GM19452 (cell line): ENCODE measurements at regions not wholly inside any gene's neighbourhood (a gene's known extent, or its start where the extent isn't known, plus 50 kb on each side); places are given as distances from the start of the nearest gene placed in this dataset.

Experiments
- ATAC-seq: cut with Tn5 transposase; IDR thresholded peaks from one replicate; pipeline ENCODE4 v1.9.1; 2021; ENCODE audit not compliant: unreplicated experiment

DNA sequence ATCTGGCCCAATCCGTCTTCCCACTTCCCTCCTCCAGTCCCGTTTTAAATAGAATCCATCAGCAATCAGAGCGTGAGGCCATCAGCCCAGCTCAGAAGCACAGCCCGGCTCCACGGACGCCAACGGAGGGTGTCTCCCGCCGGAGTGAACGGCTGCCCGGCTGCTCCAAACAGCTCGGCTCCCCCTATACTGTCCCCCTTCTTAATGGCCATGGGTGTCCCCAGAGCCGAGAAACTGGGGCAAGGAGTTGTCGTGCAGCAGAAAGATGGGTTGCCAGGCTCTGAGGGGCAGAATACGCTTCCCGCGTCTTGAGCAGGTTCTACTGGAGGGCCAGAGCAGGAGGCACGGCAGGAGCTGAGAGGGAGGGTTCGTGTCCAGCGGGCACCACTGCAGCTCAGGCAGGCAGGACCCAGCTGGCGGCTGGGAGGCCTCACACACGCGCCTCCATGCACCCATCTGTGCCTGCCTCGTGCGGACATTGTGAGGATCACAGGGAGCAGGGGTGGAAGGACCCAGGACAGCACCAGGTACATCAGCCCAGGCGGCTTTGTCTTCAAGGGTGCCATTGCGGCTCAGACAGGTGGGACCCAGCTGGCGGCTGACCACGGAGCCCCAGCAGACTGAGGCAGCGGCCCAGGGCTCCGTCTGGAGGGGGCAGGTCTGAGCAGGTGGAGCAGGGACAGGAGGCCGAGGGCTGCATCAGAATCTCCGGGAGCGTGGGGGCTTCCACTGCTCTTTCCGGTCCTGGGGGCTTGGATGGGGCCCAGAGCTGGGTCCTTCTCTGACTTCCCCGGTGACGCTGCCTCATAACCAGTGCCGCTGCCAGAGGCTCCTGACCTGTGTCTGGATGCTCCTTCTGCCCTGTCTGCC lies 882.7 kb downstream of the BRD1 start:
- ATAC-seq, result no peak

DNA sequence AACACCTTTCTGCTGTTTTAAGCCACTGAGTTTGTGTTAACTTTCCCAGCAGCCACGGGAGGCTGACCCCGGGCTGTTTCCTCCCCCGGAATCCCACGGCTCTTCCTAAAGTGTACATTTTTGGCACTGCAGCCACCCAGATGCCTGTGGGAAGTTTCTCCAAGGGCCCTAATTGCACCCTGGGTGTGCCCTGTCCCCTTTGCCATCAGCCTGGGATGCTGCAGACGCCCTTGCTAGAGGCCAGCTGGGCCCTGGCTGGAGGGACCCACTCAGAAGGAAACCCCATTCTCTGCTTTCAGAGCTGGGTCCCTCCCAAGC lies 883.3 kb downstream of the BRD1 start:
- ATAC-seq, result no peak

DNA sequence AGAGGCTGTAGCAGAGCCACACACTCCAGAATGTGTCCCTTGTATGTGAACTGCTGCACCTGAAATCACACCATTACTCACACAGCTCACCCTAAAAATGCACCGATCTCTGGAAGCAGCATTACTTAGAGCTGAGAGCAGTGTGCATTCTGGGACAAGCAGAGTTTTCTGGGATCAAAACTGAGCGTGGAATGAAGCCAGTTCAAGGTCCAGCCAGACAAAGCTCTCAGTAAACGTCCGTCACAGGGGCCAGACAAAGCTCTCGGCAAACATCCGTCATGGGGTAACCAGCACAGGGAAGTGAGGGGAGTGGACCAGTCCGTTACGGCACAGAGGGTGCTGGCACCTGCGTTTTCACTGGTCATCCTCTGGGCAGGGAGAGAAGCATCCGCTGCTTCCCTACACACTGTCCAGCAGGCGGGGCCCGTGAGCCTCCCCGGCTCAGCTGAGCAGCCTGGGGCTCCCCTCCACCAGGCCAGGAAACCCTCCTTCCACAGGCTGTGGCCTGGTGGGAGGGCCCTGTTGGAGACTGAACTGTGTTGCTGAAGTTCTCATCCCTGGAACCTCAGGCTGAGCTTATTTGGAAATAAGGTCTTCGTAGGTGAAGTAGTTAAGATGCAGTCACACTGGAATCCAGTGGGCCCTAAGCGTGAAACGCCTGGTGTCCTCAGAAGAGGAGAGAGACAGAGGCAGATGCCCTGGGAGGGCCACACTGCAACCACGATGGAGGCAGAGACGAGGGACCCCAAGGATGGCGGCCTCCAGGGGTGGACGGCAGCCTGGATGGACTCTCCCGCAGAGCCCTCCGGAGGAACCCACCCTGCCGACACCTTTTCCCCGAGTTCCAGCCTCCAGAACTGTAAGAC lies 883.9 kb downstream of the BRD1 start:
- ATAC-seq, result no peak

DNA sequence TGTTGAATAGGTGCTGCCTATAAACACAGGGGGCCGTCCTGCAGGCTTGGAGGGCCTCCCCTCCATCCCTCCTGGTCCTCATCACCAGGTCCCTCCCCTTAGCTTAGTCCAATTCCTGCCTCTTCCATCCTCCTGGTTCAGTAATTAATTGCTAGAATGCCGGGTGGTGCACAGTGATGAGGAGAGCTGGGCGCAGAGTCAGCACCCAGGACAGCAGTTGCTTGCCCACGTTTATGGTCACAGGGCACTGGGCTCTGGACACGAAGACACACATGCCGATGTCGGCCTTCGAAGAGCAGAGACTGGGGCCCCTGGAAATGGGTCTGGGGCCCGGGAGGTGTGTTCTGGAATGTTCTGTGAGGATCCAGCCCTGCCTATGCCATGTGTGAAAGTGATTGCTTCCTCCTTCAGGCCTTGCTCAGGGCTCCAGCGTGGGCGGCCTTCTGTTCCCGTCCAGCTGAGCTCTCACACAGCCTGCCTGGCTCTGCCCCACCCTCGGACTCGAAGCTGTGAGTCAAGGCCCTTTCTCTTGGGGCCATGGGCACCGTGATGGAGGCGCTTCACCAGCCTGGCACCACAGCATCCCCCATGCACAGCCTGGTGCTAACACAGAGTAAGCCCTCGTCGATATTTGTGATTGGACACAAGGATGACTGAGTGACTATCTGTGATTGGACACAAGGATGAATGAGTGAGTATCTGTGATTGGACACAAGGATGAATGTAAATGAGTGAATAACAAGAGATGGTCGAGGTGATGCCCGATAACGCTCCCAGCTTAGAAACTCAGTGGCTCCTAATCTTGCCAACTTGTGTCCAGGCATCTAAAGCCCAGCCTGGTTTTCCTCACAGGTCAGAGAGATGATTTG lies 884.7 kb downstream of the BRD1 start:
- no peak for ATAC-seq

DNA sequence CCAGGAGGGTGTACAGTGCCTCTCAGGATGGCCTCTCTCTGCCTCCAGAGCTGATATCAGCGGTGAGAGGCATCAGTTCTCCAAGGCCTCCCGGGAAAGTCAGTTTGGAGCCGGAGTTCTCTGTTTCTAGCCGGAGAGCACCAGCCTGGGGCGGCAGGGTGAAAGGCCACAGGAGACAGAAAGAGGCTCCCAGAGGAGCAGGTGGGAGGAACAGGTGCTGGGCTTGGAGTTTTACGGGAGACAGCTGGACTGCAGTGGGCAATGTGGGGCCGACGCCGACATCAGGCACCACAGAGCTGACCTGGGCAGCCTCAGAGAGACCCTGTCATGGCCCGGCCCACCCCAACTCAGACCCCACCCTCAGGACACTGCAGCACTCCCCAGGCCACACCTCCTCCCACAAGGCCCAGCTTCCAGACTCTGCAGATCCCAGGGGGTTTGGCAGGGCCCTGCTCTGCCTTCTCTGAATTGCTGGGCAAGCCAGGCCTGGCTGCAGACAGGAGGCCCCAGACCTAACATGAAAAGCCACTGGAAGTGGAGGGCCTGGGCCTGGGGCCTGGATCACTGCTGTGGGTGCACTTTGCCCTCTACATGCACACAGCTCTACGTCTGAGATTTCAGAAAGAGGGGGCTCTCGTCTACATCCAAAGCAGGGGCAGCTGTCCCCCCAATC lies 885.6 kb downstream of the BRD1 start:
- ATAC-seq, result no peak

DNA sequence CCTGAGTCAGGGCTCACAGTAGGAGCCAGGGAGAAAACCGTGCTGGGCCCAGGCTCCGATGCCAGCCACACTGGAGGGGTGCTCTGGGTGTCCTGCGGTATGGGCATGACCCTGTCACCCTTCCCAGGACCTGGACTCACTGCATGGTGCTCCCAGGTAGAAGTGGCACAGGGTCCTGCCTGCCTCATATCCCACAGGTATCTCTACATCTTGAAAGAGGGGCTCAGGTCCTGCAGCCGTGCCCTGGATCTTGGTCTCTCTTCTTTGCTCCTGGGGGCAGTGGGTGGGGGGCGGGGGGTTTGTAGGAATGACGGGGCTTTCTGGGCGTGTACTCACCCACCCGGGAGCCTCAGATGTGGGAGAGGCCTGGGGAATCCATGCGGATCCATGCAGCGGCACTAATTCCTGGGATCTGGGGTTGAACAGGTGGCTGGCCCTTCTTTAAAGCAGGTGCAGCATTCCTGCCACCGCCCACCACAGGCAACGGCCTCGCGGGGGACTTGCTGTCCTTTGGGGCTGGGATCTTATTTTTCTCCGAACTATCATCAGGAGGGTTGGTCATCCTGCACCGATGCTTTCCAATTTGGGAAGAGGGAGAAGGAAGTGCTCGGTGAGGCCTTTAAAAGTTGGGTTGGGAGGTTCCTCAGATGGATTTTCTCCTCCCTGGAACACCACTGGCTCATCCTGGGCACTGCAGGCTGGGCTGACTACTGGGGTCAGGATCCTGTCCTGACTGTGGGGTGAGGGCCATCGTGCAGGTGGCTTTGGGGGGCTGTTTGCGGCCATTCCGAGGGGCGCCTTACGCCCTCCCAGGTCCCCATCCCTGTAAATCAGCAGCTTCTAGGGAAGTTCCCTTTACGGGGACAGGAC lies 886.4 kb downstream of the BRD1 start:
- no peak for ATAC-seq

DNA sequence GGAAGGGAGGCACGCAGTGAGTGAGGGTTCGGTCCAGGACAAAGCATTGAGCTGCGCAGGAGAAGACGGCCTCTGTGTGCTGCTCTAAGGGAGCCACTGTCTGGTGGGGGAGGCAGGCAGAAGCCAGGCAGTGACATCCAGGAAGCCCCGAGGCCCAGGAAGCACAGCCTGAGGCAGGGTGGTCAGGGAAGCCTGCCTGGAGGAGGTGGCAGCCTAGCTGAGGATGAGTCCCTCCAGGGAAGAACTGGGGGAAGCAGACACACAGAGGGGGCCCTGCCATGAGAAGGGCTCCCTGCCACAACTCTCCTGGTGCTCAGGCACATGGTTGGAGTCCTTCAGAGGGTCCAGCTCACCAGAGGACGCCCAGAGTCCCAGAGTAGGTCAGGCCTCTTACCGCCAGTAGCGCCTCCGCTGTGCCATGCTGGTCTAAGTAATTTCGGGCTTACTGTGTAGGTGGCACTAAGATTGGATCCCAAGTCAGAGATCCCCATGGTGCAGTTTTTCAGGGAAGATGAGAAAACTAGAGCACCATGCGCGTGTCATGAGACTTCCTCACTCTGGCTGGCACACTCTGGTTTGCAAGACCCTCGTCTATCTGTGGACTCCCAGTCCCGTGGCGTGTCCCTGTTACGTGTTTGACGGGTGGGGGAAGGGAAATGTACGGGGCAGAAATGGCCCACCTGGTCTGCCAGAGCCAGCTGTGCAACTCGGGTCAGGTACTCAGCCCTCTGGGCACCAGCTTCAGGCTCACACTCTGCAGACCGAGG lies 887.2 kb downstream of the BRD1 start:
- no peak for ATAC-seq

DNA sequence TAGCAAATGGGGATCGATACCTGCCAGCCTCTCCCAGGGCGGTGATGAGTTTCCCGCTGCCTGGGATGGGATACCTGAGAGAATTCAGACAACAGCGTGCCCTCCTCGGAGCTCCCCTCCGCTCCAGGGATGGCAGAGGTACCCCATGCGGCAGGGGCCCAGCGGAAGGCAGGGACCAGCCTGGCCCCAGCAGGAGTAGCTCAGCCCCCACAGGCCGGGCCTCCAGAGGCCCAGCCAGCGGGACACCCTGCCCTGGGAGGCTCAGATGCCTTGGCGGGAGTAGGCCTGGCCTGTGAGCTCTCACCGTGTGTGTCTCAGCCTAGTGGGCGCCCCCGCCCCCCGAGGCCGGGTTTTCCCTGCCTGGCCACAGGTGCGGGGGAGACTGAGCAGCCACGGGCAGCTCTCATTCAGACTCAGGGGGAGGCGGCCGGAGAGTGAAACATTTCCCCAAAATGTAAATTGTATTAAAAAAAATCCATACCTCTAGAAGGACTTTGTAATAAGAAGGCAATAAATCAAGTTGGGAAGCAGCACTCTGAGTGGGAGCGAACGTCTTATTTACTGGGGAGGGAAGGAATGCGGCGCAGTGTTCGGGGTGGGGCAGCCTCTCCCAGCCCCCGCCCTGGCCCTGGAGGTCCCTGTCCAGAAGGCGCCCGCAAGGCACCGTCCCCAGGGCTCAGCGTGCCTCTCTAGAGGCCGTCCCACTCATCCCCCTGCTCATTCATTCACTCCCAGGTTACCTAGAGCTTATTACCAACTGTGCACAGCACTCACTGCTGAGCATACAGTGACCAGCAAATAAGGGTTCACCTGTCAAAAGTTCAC lies 888.0 kb downstream of the BRD1 start:
- no peak for ATAC-seq

DNA sequence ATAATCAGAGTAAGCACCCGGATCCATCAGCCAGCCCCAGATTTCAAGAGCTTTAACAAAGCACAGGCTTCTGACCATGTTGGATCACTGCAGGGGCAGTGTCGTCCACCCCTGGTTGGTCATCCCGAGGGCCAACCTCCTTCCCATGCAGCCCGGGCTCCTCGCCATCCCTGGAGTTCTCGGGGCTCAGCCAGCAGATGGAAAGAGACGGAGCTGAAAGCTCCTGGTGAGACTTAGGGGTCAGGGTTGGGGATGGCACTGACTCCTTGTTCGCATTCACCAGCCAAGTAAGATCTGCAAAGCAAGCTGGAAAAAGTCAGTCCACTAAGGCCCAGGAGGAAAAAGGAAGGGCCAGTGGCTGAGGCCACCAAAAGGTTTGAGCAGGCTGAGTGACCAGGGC lies 888.9 kb downstream of the BRD1 start:
- ATAC-seq, result no peak

DNA sequence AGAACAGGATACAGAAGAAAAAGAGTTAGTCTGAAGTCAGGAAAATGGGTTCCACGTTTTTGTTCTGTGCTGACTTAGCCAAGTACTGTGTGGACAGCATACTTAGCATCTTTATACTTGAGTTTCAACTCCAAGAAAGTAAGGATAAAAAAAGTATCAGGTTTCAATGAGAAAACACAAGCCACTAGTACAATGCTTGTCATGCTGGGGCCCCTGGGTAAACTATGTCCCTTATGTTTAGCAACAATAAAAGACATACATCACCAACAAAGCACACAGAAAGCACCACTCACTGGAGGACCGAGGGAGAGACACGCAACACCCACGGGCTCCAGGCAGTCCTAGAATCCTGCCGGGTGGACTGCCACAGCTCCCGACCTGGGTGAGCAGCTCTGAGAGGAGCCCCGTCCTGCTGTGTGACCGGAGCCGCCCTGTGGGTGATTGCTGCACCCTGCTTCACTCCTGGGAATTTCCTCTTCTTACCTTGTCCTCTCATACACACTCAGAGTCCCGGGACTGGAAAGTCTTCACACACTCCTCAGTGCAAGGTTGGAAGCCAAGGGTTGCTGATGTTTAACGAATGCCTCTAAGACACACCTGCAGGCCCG lies 890.5 kb downstream of the BRD1 start:
- ATAC-seq, result no peak

DNA sequence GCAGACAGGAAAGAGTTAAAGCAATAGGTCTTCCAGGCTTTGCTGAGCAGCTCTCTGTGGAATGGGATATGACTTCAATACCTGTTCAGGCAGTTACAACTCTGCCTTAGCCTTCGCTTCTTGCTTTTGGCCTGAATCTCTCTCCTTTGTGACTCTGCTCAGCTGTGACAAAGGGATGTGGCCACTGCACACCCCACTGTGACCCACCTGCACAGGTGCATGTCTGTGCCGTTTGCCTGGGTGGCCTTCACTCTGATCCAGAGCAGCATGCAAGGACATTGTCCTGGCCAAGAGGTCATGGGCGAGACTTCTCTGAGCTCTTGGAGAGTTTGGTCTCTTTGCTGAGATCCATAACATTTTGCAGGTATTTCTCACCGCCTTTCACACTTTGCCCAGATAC lies 891.3 kb downstream of the BRD1 start:
- no peak for ATAC-seq

DNA sequence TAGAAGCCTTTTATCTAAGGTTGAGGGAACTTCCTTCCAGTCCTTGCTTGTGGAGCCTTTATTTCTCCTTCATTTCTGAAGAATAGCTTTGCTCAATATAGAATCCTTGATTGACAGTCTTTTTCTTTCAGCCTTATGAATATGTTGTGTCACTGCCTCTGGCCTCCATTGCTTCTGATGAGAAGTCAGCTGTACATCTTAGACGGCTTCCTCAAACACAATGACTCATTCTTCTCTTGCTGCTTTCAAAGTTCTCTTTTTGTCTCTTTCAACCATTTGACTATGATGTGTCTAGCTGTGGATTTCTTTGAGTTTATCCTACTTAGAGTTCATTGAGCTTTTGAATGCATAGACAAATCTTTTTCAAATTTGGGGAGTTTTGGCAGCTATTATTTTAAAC lies 893.2 kb downstream of the BRD1 start:
- no peak for ATAC-seq

DNA sequence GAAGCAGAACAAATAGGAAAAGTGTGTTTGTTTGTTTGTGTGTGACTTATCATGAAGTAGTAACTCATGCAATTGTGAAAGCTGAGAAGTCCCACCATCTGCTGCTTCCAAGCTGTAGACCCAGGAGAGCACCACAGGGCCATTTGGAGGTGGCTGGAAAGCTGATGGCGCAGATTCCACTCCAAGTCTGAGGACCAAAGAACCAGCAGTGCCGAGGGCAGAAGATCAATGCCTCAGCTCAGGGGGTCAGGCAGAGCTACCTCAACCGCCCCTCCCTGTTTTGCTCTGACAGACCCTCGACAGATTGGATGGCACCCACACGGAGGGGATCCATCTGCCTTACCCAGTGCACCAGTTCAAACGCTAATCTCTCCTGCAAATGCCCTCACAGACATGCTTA lies 896.2 kb downstream of the BRD1 start:
- no peak for ATAC-seq

DNA sequence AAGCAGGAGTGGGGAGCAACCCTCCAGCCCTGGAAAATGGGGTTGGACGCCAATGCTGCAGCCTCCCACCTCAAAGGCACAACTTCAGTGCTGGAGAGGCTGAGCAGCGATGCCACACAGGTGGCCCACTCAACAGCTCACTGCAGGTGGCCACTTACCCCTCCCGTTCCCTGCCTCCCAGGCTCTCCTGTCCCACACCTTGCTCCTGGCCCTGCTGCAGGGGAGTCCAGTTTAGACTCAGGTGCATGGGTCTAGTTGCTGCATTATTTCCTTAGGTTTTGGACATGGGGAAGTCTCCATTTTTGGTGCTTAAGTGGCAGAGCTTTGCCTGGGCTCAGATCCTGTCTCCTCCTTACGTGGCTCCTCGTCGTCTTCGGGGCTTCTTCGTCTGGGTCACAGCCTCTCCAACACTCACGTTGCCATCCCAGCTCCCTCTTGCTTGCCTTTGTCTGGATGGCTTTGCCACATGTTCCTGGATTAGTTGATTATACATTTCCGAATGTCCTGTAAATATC lies 898.3 kb downstream of the BRD1 start:
- no peak for ATAC-seq

DNA sequence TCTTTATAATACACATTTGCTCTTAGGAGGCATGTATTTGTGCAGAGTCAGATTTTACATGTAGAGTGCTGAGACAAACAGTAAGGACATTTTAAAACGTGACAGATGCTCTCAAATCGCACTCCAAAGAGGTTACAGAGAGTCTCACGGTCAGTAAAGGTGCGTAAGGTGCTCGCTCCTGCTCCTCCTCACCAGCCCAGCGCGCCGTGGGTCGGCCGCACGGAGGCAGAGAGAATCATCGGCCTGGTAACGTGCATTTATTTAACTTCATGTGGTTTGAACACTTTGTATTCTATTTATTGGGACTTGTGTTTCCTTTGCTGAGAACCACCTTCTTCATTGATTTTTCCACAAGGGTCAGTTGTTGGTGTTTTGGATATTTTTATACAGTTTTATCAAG lies 900.1 kb downstream of the BRD1 start:
- ATAC-seq, result no peak

DNA sequence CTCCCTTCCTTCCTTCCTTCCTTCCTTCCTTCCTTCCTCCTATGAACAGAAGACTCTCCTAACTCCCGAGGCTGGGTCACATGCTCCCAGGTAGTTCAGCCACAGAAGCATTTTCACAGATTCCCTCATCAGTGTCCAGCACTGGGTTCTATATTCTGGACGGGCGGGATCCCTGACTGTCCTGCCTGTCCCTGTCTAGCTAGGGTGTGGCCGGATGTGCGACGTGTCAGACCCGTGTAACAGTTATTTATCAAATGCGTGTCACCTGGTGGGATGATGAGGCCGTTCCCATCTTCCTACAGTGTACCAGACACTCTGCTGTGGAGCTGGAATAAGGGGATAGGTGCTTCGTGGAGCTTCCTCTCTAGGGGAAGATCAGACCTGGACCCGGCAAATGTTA lies 901.0 kb downstream of the BRD1 start:
- no peak for ATAC-seq

DNA sequence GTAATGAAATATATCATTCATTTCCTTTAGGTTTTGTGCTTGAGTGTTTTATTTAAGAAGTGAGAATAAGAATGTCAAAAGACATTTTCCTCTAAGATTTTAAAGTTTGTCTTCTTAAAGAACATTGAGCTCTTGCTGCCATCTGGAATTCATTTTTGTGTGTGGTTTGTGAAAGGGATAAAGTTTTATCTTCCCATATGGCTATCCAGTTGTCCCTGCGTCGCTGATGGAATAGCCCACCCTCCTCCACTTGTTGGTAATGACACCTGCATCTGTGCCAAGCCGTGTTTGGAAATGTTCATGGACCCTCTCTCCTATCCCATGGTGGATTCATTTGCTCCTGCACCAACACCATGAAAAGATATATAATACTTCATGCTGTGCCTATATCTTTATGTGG lies 901.5 kb downstream of the BRD1 start:
- ATAC-seq, result no peak

DNA sequence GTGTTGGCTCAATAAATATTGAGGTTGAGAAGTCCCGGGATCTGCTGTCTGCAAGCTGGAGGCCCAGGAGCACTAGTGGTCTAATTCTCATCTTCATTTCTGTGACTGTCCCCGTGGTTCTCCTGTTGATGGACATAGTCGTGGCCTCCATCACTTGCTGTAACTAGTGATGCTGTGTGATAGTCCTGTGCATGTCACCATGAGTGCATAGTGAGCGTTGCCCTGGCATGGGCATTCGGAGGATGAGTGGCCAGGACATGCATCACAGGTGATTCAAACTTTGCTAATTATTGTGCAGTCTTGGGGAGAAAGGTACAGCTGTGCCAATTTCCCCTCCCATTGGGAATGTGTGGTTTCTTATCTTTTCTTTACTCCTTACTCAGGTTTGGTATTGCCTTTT lies 902.2 kb downstream of the BRD1 start:
- ATAC-seq, result no peak
